ENCODE measurements at regions not wholly inside any gene's neighbourhood (a gene's known extent, or its start where the extent isn't known, plus 50 kb on each side); places are given as distances from the start of the nearest gene placed in this dataset.

DNA sequence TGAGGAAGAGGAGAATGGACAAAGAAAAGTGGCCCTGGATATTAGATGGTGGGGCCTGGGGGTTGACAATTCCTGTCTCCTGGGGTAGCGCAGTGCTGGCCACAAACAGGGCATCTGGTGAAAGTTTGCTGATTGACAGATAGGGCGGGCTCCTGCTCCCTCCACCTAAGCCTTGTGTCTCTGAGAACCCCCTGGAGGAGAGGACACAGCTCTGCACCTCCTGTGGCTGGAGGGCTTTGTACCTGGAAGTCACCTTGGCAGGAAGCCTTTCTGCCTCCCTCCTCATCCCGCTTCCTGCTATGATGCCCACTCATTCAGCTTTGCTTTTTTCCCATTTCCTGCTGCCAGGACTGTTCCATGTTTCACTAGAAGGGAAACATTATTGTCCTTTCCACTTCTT lies 72.4 kb downstream of the RHOB start:
- 0 out of 2 replicates have a peak, but pooled peaks cover 2% of the 10 kb centered on the region for H3K23me2 ChIP-seq (ENCODE audit: low read depth, low read length)
- no peak overlapping the region for H4K91ac ChIP-seq (replicated peaks; ENCODE audit: insufficient read length, low read length)
- no peaks in the 10 kb centered on the region for H3K27me3 ChIP-seq (replicated peaks in 1 of 4; ENCODE audit: control insufficient read depth in 3 of 4, extremely low read depth in 1 of 4, insufficient read depth in 3 of 4, low read length in 3 of 4)
- no peaks in the 10 kb centered on the region for H3K9me3 ChIP-seq (ENCODE audit: insufficient read depth in 2 of 2, low read depth in 1 of 2, low read length in 1 of 2)
- no peak overlapping the region for H3K4ac ChIP-seq (replicated peaks; ENCODE audit: insufficient read length, low read depth, low read length)
- H4K8ac ChIP-seq (ENCODE audit: extremely low read depth, insufficient read depth, low read length), result no peak overlapping the region
- CTCF ChIA-PET (ENCODE audit: partially characterized antibody), result interaction anchor here (0.8 to 0.9 kb wide), 2 partner anchors 9 to 95 kb away, joined by 3 to 4 read pairs; no protein-coding TSS in a partner anchor
- H2AFZ ChIP-seq (ENCODE audit: low read length), result no peak overlapping the region
- no peak overlapping the region for H2BK120ac ChIP-seq (replicated peaks; ENCODE audit: low read depth, low read length)
- H3K23ac ChIP-seq (ENCODE audit: insufficient read length), result no peak overlapping the region
- H3K4me3 ChIP-seq (ENCODE audit: extremely low read depth in 1 of 4, insufficient read depth in 2 of 4, low read depth in 3 of 4, low read length in 4 of 4), result no peak overlapping the region
- TF ChIP-seq, protein P1, sequence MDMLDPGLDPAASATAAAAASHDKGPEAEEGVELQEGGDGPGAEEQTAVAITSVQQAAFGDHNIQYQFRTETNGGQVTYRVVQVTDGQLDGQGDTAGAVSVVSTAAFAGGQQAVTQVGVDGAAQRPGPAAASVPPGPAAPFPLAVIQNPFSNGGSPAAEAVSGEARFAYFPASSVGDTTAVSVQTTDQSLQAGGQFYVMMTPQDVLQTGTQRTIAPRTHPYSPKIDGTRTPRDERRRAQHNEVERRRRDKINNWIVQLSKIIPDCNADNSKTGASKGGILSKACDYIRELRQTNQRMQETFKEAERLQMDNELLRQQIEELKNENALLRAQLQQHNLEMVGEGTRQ (IDR thresholded peaks at IDR 0.05; ENCODE audit: low read length), result no peak
- TF ChIP-seq, protein P2, sequence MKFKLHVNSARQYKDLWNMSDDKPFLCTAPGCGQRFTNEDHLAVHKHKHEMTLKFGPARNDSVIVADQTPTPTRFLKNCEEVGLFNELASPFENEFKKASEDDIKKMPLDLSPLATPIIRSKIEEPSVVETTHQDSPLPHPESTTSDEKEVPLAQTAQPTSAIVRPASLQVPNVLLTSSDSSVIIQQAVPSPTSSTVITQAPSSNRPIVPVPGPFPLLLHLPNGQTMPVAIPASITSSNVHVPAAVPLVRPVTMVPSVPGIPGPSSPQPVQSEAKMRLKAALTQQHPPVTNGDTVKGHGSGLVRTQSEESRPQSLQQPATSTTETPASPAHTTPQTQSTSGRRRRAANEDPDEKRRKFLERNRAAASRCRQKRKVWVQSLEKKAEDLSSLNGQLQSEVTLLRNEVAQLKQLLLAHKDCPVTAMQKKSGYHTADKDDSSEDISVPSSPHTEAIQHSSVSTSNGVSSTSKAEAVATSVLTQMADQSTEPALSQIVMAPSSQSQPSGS (IDR thresholded peaks at IDR 0.05; ENCODE audit: low read length), result no peak
- TF ChIP-seq SIX5 (IDR thresholded peaks at IDR 0.05; ENCODE audit: low read depth, low read length), result no peak
- no peak for TF ChIP-seq TEAD4 (IDR thresholded peaks at IDR 0.05; ENCODE audit: low read depth, low read length)
- TF ChIP-seq ASH2L (IDR thresholded peaks at IDR 0.05; ENCODE audit: low read length), result no peak
- TF ChIP-seq CHD2 (IDR thresholded peaks at IDR 0.05; ENCODE audit: low read length), result no peak
- no peak for TF ChIP-seq GTF2F1 (IDR thresholded peaks at IDR 0.05; ENCODE audit: borderline replicate concordance, low read depth, low read length)
- no peak for TF ChIP-seq SUZ12 (IDR thresholded peaks at IDR 0.05; ENCODE audit: low read length)
- TF ChIP-seq RFX5 (IDR thresholded peaks at IDR 0.05; ENCODE audit: borderline replicate concordance, low read depth, low read length), result no peak
- no peak for TF ChIP-seq SP2 (IDR thresholded peaks at IDR 0.05; ENCODE audit: low read length)
- no peak for TF ChIP-seq KDM4A (IDR thresholded peaks at IDR 0.05; ENCODE audit: low read depth, low read length, severe bottlenecking)
- no peak for TF ChIP-seq CHD1 (IDR thresholded peaks at IDR 0.05; ENCODE audit: low read depth, low read length)
- DNase-seq (ENCODE audit: low read depth in 1 of 2, low spot score in 2 of 2) (no peak), FAIRE-seq (no peak)
- H4K5ac ChIP-seq (ENCODE audit: insufficient read length, low read depth, low read length), result no peak overlapping the region
- H3K56ac ChIP-seq (replicated peaks; ENCODE audit: insufficient read length, low read depth, low read length), result no peak overlapping the region
- WGBS, 2 experiments (ENCODE audit: extremely low coverage in 1 of 2, insufficient coverage in 1 of 2, insufficient read length in 1 of 2, insufficient replicate concordance in 2 of 2, low coverage in 1 of 2, low lambda C conversion rate in 2 of 2, missing lambda C conversion rate in 1 of 2), result 93% methylated on average over 3 of the region's 3 CpGs; no CpG with 5 or more reads in 1 of the 2 experiments
- no peak overlapping the region for H3K4me2 ChIP-seq (ENCODE audit: insufficient read depth in 1 of 2, low read depth in 2 of 2, low read length in 2 of 2)
- H3K36me3 ChIP-seq (ENCODE audit: control insufficient read depth in 2 of 4, insufficient read depth in 4 of 4, low read length in 3 of 4), result no peaks in the 10 kb centered on the region
- no peak overlapping the region for H2BK20ac ChIP-seq (ENCODE audit: low read length)
- H2BK15ac ChIP-seq (ENCODE audit: low read length), result no peak overlapping the region
- H3K27ac ChIP-seq (ENCODE audit: low read depth, low read length), result no peak overlapping the region
- no peak overlapping the region for H3K9ac ChIP-seq (replicated peaks in 1 of 4; ENCODE audit: extremely low read depth in 1 of 4, low read depth in 3 of 4, low read length in 3 of 4)
- no peaks in the 10 kb centered on the region for H3K79me2 ChIP-seq (ENCODE audit: control insufficient read depth in 1 of 2, insufficient read depth in 2 of 2, low read length in 2 of 2)
- no peak overlapping the region for H2AK5ac ChIP-seq (ENCODE audit: low read depth, low read length)
- POLR2A ChIA-PET (ENCODE audit: partially characterized antibody), result no interaction called here
- peaks cover 0 to 1% (median 0%) of the 10 kb centered on the region in 4 experiments; a peak in 1 of 7 replicates for H3K4me1 ChIP-seq (replicated peaks in 1 of 4; ENCODE audit: control insufficient read depth in 3 of 4, insufficient read depth in 4 of 4, low read length in 3 of 4)
- no peak overlapping the region for H2BK12ac ChIP-seq (ENCODE audit: low read depth, low read length)
- no peak overlapping the region for H2BK5ac ChIP-seq (ENCODE audit: low read depth, low read length)
- no peak overlapping the region for H3K18ac ChIP-seq (ENCODE audit: extremely low read depth, low read length)
- no peaks in the 10 kb centered on the region for H3K79me1 ChIP-seq (ENCODE audit: low read depth, low read length)
- H4K20me1 ChIP-seq (replicated peaks in 1 of 2; ENCODE audit: control insufficient read depth in 1 of 2, insufficient read depth in 2 of 2, low read length in 2 of 2), result no peaks in the 10 kb centered on the region
- H3K14ac ChIP-seq (ENCODE audit: insufficient read length), result no peak overlapping the region
